IMR-90 (cell line): ENCODE measurements at regions not wholly inside any gene's neighbourhood (a gene's known extent, or its start where the extent isn't known, plus 50 kb on each side); places are given as distances from the start of the nearest gene placed in this dataset.
A peak's percentile ranks its signal among the peaks of the same experiment; 100 is the strongest.

Source experiments
- ATAC-seq: fragments of 200-7000 bp; cut with Tn5 transposase; 2 replicates; pipeline ENCODE4 v1.9.1; 2020; ENCODE audit warnings: low read depth, mild to moderate bottlenecking, moderate library complexity
- BruUV-seq: library from RNA; stranded (reverse); fragments of 400-500 nt; replicated peaks from 2 replicates; lab custom pipeline; 2021; lab: Mats Ljungman, UMichigan
- CTCF ChIA-PET: fragments of 300-600 bp; formaldehyde crosslinking; extraction: SDS; loops from one replicate; lab custom pipeline; 2021; ENCODE audit warnings: antibody characterized with exemption; lab: Yijun Ruan, JAX
- POLR2A ChIA-PET: fragments of 300-600 bp; sonication (Branson Sonifier 250); formaldehyde crosslinking; loops from one replicate; lab custom pipeline; 2022; ENCODE audit warnings: antibody characterized with exemption; ENCODE audit not compliant: unreplicated experiment; lab: Charles Lee
- DNase-seq: peaks from one replicate; pipeline ENCODE4 v3.0.0; 2013
- H2AFZ ChIP-seq: replicated peaks from 2 replicates; pipeline ENCODE3; 2013; ENCODE audit warnings: low read length, mild to moderate bottlenecking; ENCODE audit not compliant: poor library complexity
- H2AK5ac ChIP-seq: 2 replicates; pipeline ENCODE4 v1.6.1; 2013; ENCODE audit warnings: low read depth, low read length, inconsistent platforms
- H2AK9ac ChIP-seq: replicated peaks from 2 replicates; pipeline ENCODE3; 2013; ENCODE audit warnings: mild to moderate bottlenecking, low read depth, low read length, moderate library complexity; ENCODE audit not compliant: poor library complexity
- H2BK120ac ChIP-seq: 2 replicates; pipeline ENCODE4 v1.6.1; 2013; ENCODE audit warnings: low read depth, low read length, inconsistent platforms
- H2BK15ac ChIP-seq: 3 replicates; pipeline ENCODE4 v1.6.1; 2013; ENCODE audit warnings: low read depth, low read length, inconsistent platforms
- H2BK20ac ChIP-seq: 2 replicates; pipeline ENCODE4 v1.6.1; 2013; ENCODE audit warnings: low read depth, mild to moderate bottlenecking, inconsistent platforms, low read length, moderate library complexity
- H2BK5ac ChIP-seq: 2 replicates; pipeline ENCODE4 v1.6.1; 2013; ENCODE audit warnings: mild to moderate bottlenecking, low read depth, low read length, inconsistent platforms; ENCODE audit not compliant: poor library complexity, severe bottlenecking
- H3K14ac ChIP-seq: replicated peaks from 2 replicates; pipeline ENCODE4 v1.6.1; 2013; ENCODE audit warnings: low read depth, low read length, inconsistent platforms
- H3K18ac ChIP-seq: 2 replicates; pipeline ENCODE4 v1.6.1; 2013; ENCODE audit warnings: low read depth, low read length, control low read depth
- H3K23ac ChIP-seq: 2 replicates; pipeline ENCODE4 v1.6.1; 2013; ENCODE audit warnings: low read depth, low read length, inconsistent platforms
- H3K27ac ChIP-seq: 2 replicates; pipeline ENCODE4 v1.5.1; 2013; ENCODE audit warnings: mild to moderate bottlenecking, control low read depth, low read length; ENCODE audit not compliant: insufficient read depth
- H3K27me3 ChIP-seq: 2 replicates; pipeline ENCODE4 v1.6.1; 2013; ENCODE audit warnings: low read length; ENCODE audit not compliant: control insufficient read depth, insufficient read depth
- H3K36me3 ChIP-seq: 2 replicates; pipeline ENCODE4 v1.6.1; 2013; ENCODE audit warnings: low read length, mixed read lengths; ENCODE audit not compliant: control insufficient read depth, insufficient read depth
- H3K4ac ChIP-seq: 2 replicates; pipeline ENCODE4 v1.6.1; 2013; ENCODE audit warnings: low read depth, low read length, inconsistent platforms
- H3K4me1 ChIP-seq: 2 replicates; pipeline ENCODE4 v1.6.1; 2013; ENCODE audit warnings: low read length, mixed read lengths; ENCODE audit not compliant: control insufficient read depth, insufficient read depth
- H3K4me2 ChIP-seq: 2 replicates; pipeline ENCODE4 v1.6.1; 2013; ENCODE audit warnings: low read depth, mild to moderate bottlenecking, control low read depth, low read length, moderate library complexity
- H3K4me3 ChIP-seq: 2 replicates; pipeline ENCODE4 v1.5.1; 2013; ENCODE audit warnings: low read depth, mild to moderate bottlenecking, control low read depth, low read length, moderate library complexity; ENCODE audit not compliant: insufficient read depth
- H3K56ac ChIP-seq: 2 replicates; pipeline ENCODE4 v1.6.1; 2013; ENCODE audit warnings: low read length, inconsistent platforms; ENCODE audit not compliant: insufficient read depth; ENCODE audit errors: extremely low read depth
- H3K79me1 ChIP-seq, 2 experiments: 2 replicates each; pipeline ENCODE4 v1.6.1; 2013; ENCODE audit warnings: low read length in 2 of 2, inconsistent platforms in 1 of 2, low read depth in 1 of 2
- H3K9ac ChIP-seq: 2 replicates; pipeline ENCODE4 v1.6.1; 2013; ENCODE audit warnings: low read depth, low read length, control low read depth
- H3K9me1 ChIP-seq: 2 replicates; pipeline ENCODE4 v1.6.1; 2013; ENCODE audit warnings: low read length, inconsistent platforms; ENCODE audit not compliant: insufficient read depth
- H3K9me3 ChIP-seq: 2 replicates; pipeline ENCODE4 v1.6.1; 2013; ENCODE audit warnings: low read length; ENCODE audit not compliant: control insufficient read depth, insufficient read depth
- H4K20me1 ChIP-seq: 2 replicates; pipeline ENCODE4 v1.6.1; 2013; ENCODE audit warnings: low read length, inconsistent platforms; ENCODE audit not compliant: insufficient read depth
- H4K5ac ChIP-seq: 2 replicates; pipeline ENCODE4 v1.6.1; 2013; ENCODE audit warnings: mild to moderate bottlenecking, low read depth, low read length, control low read depth
- H4K8ac ChIP-seq, 2 experiments: 2 replicates each; pipeline ENCODE4 v1.6.1; 2013; ENCODE audit warnings: low read depth in 2 of 2, low read length in 2 of 2, control low read depth in 1 of 2, inconsistent platforms in 1 of 2
- H4K91ac ChIP-seq: 2 replicates; pipeline ENCODE4 v1.6.1; 2013; ENCODE audit warnings: low read depth, low read length, inconsistent platforms; ENCODE audit not compliant: insufficient read depth
- CEBPB ChIP-seq: IDR thresholded peaks from 2 replicates; pipeline ENCODE4 v1.6.1; 2012; ENCODE audit warnings: low read depth, low read length, improper control_type of control experiment
- MAZ ChIP-seq: IDR thresholded peaks from 2 replicates; pipeline ENCODE4 v1.6.1; 2012; ENCODE audit warnings: low read depth, mild to moderate bottlenecking, low read length, improper control_type of control experiment, moderate library complexity, borderline replicate concordance
- RAD21 ChIP-seq: IDR thresholded peaks from 2 replicates; pipeline ENCODE4 v1.6.1; 2012; ENCODE audit warnings: low read length, improper control_type of control experiment
- WGBS, 2 experiments: methylation state at CpG; one replicate each; pipeline versions ENCODE4 v1.1.5 to v1.1.7; 2013; ENCODE audit warnings: missing lambda C conversion rate in 2 of 2; ENCODE audit not compliant: insufficient read length in 1 of 2; ENCODE audit errors: extremely low coverage in 2 of 2; 5-methylcytosine and 5-hydroxymethylcytosine counted together
- dilution Hi-C: fragments of 300-500 bp; cut with HindIII; formaldehyde crosslinking; loops from one replicate; pipeline ENCODE4 v1.14.3; 2018; ENCODE audit warnings: low sequenced_read_pairs; ENCODE audit not compliant: unreplicated experiment
- in situ Hi-C: fragments of 300-500 bp; cut with MboI; formaldehyde crosslinking; loops from 3 replicates; pipeline ENCODE4 v1.14.3; 2019; ENCODE audit warnings: low sequenced_read_pairs, inconsistent platforms, mixed read lengths
- intact Hi-C: fragments of 100-400 bp; cut with micrococcal nuclease; formaldehyde crosslinking; loops from 2 replicates; pipeline ENCODE4 v1.10.0; 2022

- Histone ChIP-seq H2AK9ac (no peak overlapping the region), H2BK5ac (no peak overlapping the region), H3K36me3 (no peaks in the 10 kb centered on the region), H3K56ac (no peak overlapping the region), H3K4ac (no peak overlapping the region), H2AK5ac (no peak overlapping the region), H3K4me1 (no peaks in the 10 kb centered on the region), H2BK20ac (no peak overlapping the region), H3K9ac (no peak overlapping the region), H3K9me1 (peaks cover 3% of the 10 kb centered on the region; the same call in 1 of the 2 replicates), H3K9me3 (no peaks in the 10 kb centered on the region), H3K14ac (no peak overlapping the region), H4K20me1 (no peaks in the 10 kb centered on the region), H4K5ac (no peak overlapping the region), H3K4me2 (no peak overlapping the region), H4K8ac (no peak overlapping the region), H3K27ac (no peak overlapping the region), H3K79me1 (no peaks in the 10 kb centered on the region), H3K4me3 (no peak overlapping the region), H4K91ac (no peak overlapping the region), H2BK15ac (no peak overlapping the region), H2AFZ (no peak overlapping the region), H3K23ac (no peak overlapping the region), H3K18ac (no peak overlapping the region), H3K27me3 (no peaks in the 10 kb centered on the region), H2BK120ac (no peak overlapping the region)
- POLR2A ChIA-PET, result no interaction called here
- no TSS peak for BruUV-seq
- DNase-seq, result peak; percentile 49
- dilution Hi-C loops, result no loop called here
- peak; percentile 70 for ATAC-seq
- no peak for TF ChIP-seq MAZ
- TF ChIP-seq RAD21, result no peak
- TF ChIP-seq CEBPB, result peak; percentile 64
- WGBS, 2 experiments, result no CpG with 5 or more reads among the region's 6 CpGs
- intact Hi-C loops, result no loop called here
- CTCF ChIA-PET, result interaction anchor here (0.7 kb wide), 1 partner anchor 528 kb away, joined by 5 read pairs; no protein-coding TSS in a partner anchor
- in situ Hi-C loops, result no loop called here
Observed at GRCh38 chr6:47103931-47104330, 61.8 kb upstream of the ADGRF1 start.
